ENCODE measurements at regions not wholly inside any gene's neighbourhood (a gene's known extent, or its start where the extent isn't known, plus 50 kb on each side); places are given as distances from the start of the nearest gene placed in this dataset.

DNA sequence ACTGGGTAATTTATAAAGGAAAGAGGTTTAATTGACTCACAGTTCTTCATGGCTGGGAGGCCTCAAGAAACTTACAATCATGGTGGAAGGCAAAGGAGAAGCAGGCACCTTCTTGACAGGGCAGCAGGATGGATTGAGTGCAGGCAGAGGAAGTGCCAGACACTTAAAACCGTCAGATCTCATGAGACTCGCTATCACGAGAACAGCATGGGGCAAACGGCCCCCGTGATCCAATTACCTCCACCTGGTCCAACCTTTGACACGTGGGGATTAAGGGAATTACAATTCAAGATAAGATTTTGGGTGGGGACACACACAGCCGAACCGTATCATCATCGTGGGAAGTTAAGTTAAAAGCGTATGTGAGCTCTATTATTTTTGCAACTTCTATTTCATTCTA, 71.4 kb upstream of the SYN3 start:
- TF ChIP-seq, protein P1, sequence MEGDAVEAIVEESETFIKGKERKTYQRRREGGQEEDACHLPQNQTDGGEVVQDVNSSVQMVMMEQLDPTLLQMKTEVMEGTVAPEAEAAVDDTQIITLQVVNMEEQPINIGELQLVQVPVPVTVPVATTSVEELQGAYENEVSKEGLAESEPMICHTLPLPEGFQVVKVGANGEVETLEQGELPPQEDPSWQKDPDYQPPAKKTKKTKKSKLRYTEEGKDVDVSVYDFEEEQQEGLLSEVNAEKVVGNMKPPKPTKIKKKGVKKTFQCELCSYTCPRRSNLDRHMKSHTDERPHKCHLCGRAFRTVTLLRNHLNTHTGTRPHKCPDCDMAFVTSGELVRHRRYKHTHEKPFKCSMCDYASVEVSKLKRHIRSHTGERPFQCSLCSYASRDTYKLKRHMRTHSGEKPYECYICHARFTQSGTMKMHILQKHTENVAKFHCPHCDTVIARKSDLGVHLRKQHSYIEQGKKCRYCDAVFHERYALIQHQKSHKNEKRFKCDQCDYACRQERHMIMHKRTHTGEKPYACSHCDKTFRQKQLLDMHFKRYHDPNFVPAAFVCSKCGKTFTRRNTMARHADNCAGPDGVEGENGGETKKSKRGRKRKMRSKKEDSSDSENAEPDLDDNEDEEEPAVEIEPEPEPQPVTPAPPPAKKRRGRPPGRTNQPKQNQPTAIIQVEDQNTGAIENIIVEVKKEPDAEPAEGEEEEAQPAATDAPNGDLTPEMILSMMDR (IDR thresholded peaks at IDR 0.05): no peak
- no peak for TF ChIP-seq ZFX (IDR thresholded peaks at IDR 0.05; ENCODE audit: borderline replicate concordance)
